Stimulated activated CD8-positive, alpha-beta memory T cell treated with anti-CD3 and anti-CD28 coated beads, Interleukin-7, amount 100 ng/mL, for 1 hour (primary cell): ENCODE measurements at regions not wholly inside any gene's neighbourhood (a gene's known extent, or its start where the extent isn't known, plus 50 kb on each side); places are given as distances from the start of the nearest gene placed in this dataset.

Source experiments
- DNase-seq, 2 donors: peaks; one replicate each; pipeline ENCODE4 v3.0.0-alpha.2; 2020; ENCODE audit warnings: low read depth in 2 of 2

DNA sequence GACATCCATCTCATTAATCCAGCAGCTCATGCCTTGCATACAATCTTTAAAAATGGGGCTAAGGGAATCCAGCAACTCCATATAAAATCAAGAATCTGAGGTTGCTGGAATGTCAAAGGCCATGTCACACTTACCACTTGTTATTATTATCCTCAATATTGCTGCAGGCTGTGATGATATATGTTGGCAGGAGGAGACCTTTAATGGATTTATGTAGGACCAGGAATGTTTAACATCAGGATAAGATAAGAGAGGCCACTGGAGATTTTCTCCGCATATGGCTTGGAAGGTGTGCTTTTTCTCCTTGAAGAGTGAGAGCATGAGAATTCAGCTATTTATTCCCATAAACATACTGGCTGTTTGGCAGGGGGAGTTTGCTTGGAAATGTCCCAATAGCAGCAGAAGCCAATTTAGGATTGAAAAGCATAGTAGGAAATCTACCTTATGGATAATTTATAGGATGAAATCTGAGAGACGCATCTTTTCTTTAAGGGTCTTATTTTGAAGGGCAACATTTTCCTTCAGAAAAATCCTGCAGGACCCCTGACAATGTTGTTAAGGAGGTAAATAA, 481.4 kb downstream of the AGTPBP1 start:
- DNase-seq = no peak

DNA sequence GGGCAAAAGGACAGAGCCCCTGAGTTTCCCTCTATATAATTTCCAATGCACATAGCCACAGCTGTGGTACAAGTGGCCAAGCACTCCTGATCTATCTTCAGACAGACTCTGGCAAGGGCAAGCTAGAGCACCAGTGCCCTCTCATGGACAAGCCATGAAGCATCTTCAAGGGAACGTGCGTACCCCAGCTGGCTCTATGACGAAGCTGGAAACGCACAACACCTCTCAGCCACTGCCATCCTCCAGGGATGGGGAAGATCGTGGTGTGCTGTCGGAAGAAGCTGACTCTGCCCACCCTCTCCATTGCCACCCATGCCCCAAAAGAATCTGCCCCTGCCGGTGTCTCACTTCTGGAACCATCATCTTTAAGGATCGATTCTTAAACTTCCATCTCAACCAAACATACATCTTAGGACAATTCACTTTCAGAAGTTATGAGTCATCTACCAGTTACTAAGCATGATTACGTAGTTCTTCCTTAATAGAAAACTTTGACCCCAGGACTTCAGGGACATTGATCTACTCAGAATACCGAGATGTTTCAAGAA, 482.9 kb downstream of the AGTPBP1 start:
- no peak for DNase-seq

- DNase-seq = no peak
Measured at GRCh38 chr9:85258236-85258635, 483.5 kb downstream of the AGTPBP1 start.

- DNase-seq = no peak
Measured at GRCh38 chr9:85249313-85249621, 492.5 kb downstream of the AGTPBP1 start.

- no peak for DNase-seq
Measured at GRCh38 chr9:85248514-85249312, 493.0 kb downstream of the AGTPBP1 start.

DNA sequence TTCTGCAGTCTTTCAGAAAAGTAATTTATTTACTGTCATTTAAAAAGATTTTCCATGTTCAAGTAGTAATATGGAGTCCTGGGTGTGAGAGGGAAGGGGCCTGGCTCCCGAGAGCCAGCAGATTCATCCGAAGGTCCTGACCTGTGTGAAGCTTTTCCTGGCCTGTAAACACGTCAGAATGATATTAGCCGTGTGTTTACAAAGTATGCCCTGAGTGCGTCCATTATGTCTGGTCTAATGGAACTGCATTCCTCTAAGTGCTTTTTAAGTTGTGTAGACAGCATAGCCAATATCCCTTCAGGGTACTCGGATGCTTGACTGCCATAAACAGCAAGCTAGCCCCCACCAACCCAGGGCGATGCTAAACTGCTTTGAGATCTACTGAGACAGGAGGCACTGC, 495.2 kb downstream of the AGTPBP1 start:
- no peak for DNase-seq

DNA sequence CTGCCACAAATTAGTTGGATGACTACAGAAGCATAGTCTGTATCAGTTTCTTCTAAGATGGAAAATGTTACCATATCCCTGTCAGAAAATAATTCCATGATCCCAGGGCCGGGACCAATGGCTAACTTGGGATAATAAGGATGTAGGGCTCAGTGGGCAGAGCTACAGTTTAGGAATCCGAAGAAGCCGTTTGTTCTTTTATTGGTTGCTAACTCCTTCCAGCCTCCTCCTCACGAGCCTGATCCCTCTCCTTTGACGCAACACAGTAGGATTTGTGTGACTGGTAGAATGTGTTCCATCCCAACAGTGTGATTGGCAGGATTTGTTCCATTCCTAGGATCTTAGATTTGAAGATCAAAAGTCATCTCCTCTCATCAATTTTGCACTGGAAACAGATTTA, 496.9 kb downstream of the AGTPBP1 start:
- no peak for DNase-seq

- DNase-seq = no peak
Measured at GRCh38 chr9:85243977-85244376, 497.8 kb downstream of the AGTPBP1 start.

- DNase-seq = no peak
Measured at GRCh38 chr9:85237478-85237877, 504.3 kb downstream of the AGTPBP1 start.

- no peak for DNase-seq
Measured at GRCh38 chr9:85230081-85230480, 511.7 kb downstream of the AGTPBP1 start.

- DNase-seq = no peak
Measured at GRCh38 chr9:85228111-85228855, 513.5 kb downstream of the AGTPBP1 start.

DNA sequence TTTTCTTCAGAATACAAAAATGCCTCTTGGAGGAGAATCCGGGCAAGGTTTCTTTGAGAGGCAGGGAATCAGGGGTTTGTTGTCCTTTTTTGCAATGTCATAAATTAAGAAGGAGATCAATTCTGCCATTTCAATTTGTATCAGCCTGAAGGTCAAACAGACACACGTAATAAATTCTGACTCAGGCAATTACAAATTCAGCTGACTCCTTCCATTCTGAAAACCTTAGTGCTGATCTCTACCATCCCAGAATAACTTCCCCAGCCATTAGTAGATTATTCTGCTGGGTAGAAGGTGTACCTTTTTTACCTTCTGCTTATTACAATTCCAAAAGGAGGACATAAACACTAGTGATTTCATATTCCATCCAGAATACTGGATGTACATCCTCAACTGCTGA, 516.6 kb downstream of the AGTPBP1 start:
- no peak for DNase-seq

DNA sequence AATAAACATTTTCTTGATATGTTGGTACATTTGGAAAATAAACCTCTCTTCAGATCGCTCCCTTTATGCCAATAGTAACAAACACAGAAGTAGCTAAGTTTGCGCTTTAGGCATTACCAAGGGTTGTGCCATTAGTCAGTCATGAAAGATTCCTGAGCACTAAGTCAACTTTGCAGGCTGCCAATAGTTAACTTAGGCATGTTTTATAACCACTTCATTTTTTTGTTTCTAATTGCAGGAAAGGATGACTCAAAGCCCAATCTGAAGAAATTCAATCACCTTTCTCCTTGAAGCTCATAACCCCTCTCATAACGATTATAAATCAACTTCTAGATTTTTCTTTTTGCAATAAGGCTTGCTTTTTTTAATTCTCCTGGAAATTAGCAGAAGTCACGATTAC, 517.0 kb downstream of the AGTPBP1 start:
- no peak for DNase-seq

DNA sequence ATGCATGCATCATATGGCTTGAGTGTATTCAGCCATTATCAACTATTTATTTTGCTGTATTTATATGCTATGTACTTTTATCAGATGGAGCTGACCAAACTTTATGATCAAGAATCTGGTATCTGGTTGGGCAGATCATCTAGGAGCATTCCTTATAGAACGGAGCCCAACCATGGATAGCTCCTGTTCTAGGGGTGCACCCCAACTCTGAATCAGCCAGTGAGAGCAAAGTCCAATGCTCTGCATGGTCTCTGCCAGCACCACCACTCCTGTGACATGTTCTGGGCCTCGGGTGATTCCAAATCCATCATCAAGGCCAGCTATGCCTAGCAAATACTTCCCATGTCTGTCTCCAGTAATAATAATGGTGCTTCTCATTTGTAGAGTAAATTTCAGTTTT, 517.5 kb downstream of the AGTPBP1 start:
- no peak for DNase-seq

- DNase-seq = no peak
Measured at GRCh38 chr9:85223506-85224125, 518.1 kb downstream of the AGTPBP1 start.

DNA sequence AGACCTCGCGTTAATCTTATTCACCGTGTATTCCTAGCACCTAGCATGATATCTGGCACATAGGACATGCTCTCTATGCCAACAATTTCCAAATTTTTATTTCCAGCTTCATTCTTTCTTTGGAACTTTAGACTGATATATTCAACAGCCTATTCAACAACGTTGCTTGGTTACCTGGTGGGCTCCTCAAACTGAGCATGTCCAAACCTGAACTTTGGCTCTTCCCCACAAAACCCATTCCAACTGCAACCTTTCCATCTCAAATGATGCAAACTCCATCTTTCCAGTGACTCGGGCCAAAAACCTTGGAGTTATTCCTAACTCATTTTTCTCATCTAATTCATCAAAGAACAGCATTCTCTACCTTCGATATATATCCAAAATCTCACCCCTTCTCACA, 525.2 kb downstream of the AGTPBP1 start:
- DNase-seq = no peak

GRCh38 chr9:85215961-85216360, 525.8 kb downstream of the AGTPBP1 start:
- DNase-seq = no peak

DNA sequence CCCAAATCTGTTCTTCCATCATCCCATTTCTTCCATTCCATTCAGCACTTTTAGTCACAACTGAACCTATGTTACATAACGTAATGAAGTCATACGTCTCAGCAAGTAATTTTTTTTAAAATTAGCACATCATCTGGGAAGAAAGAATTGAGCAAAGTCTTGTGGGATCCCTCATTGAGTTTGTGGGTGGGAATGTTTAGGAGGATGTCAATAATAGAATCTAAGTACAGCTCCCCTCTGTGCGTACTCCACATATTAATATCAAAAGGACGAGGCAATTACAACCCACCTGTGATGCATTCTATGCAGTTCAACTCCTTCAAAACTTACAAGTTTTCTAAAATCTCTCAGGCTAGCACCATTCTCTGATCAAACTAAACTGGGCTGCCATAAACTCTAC, 526.3 kb downstream of the AGTPBP1 start:
- no peak for DNase-seq

DNA sequence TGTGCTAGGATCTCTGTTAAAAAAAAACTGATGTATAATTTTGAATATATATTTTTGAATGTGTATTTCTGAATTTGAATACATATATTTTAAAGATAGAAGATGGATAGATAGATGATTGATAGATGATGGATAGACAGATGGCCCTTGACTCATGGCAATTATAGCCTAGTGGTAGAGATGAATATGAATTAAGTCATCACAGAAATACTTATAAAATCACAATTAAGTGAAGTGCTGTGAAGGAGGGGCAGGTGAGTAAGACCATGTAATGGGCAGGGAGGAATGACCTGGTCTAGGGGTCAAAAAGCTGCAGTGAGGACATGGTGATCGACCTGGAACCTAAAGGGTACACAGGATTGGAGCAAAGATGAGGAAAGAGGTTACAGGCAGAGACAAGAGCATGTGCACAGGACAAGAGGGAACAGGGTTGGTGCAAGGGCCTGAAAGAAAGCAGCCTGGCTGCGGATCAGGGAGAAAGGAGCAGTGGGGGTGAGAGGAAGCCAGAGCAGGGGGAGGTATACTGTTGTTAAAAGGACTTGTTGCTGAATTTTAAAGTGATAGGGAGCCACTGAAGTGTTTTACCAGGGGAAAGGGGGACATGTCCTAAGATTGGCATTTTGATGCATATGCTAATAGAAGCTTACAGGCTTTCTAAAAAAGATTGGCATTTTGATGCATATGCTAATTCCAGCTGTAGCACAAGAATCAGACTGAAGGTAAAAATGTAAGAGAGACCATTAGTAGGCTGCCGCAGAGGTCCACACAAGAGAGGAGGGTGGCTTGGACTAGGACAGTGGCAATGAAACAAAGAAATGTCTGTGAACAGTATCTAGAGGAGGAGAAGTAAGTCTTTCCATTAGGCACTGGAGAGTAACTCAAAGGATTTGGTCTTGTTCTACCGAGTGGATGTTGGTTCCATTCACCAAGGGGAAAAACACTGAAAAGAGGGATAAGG, 527.8 kb downstream of the AGTPBP1 start:
- DNase-seq = no peak

- no peak for DNase-seq
Measured at GRCh38 chr9:85212887-85213286, 528.9 kb downstream of the AGTPBP1 start.

DNA sequence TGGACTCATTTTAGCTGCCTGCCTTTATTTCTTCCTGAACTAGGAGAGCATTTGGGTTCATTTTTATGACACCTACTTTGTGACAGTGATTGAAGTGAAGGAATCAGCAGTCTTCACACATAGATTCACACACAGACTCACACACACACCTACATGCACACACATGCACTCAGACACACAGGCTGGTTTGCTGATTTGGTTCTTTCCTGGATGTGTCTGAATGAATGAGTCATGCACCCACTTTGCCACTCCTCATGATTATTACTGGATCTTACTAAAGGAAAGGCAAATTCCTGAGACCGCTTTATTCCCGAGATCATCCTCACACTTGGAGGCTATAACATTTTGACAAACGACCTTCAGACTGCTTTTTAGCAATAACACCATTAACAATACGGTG, 529.5 kb downstream of the AGTPBP1 start:
- DNase-seq = no peak
